K562 (cell line): ENCODE measurements at regions not wholly inside any gene's neighbourhood (a gene's known extent, or its start where the extent isn't known, plus 50 kb on each side); places are given as distances from the start of the nearest gene placed in this dataset.

Experiments used
- ATAC-seq: fragments of 200-7000 bp; cut with Tn5 transposase; 3 replicates; pipeline ENCODE4 v1.9.1; 2020; ENCODE audit warnings: moderate library complexity
- BruUV-seq: library from RNA; stranded (reverse); fragments of 400-500 nt; replicated peaks from 2 replicates; lab custom pipeline; 2021; lab: Mats Ljungman, UMichigan
- CTCF ChIA-PET: fragments of 300-600 bp; formaldehyde crosslinking; extraction: SDS; loops from one replicate; lab custom pipeline; 2021; ENCODE audit warnings: low intra/inter-chr PET ratio; lab: Yijun Ruan, JAX
- POLR2A ChIA-PET: fragments of 300-600, 350-650 bp; sonication (Branson Sonifier 250); formaldehyde crosslinking; extraction: SDS; loops from one replicate; lab custom pipeline; 2021; ENCODE audit warnings: antibody characterized with exemption, inconsistent platforms; lab: Yijun Ruan, JAX
- DNase-seq, 4 experiments: peaks; one replicate each; pipeline versions ENCODE4 v3.0.0 to v3.0.0-alpha.2; 2011 to 2018; ENCODE audit warnings: low spot score in 3 of 4, mixed read lengths in 3 of 4; ENCODE audit errors: extremely low read depth in 1 of 4
- FAIRE-seq: peaks from 2 replicates; lab custom pipeline; 2011; peaks lifted over from hg19 to GRCh38; lab: Jason Lieb, UNC
- H2AFZ ChIP-seq: 2 replicates; pipeline ENCODE4 v1.6.0; 2011; ENCODE audit warnings: low read depth, low read length, control low read depth, inconsistent platforms
- H3K27ac ChIP-seq: fragments of 200-600 bp; 3 replicates; pipeline ENCODE4 v1.8.0; 2011; ENCODE audit warnings: low read depth, mild to moderate bottlenecking, control low read depth, inconsistent platforms, low read length, moderate library complexity, mixed read lengths; ENCODE audit errors: extremely low read depth
- H3K27me3 ChIP-seq, 2 experiments: fragments of 300-600 bp in 1 of 2; 2 replicates in 1 of 2; 3 replicates in 1 of 2; pipeline versions ENCODE4 v1.6.0 to v1.8.0; 2011; ENCODE audit warnings: inconsistent platforms in 2 of 2, low read length in 2 of 2, mild to moderate bottlenecking in 1 of 2, mixed read lengths in 1 of 2, moderate library complexity in 1 of 2; ENCODE audit not compliant: control insufficient read depth in 2 of 2, insufficient read depth in 2 of 2
- H3K36me3 ChIP-seq: fragments of 300-600 bp; 3 replicates; pipeline ENCODE4 v1.8.0; 2011; ENCODE audit warnings: mild to moderate bottlenecking, low read length, inconsistent platforms; ENCODE audit not compliant: control insufficient read depth, insufficient read depth
- H3K4me1 ChIP-seq, 2 experiments: fragments of 200-600 bp in 1 of 2; replicated peaks in 1 of 2; 2 replicates in 1 of 2; 3 replicates in 1 of 2; pipeline versions ENCODE4 v1.5.1 to v1.8.0; 2011; ENCODE audit warnings: inconsistent platforms in 2 of 2, low read length in 2 of 2, mild to moderate bottlenecking in 1 of 2, mixed read lengths in 1 of 2, moderate library complexity in 1 of 2; ENCODE audit not compliant: control insufficient read depth in 2 of 2, insufficient read depth in 2 of 2
- H3K4me2 ChIP-seq: 2 replicates; pipeline ENCODE4 v1.6.1; 2011; ENCODE audit warnings: low read length, control low read depth, inconsistent platforms, mixed read lengths; ENCODE audit not compliant: insufficient read depth
- H3K4me3 ChIP-seq: fragments of 200-600 bp; sonication (generic), shearing (Covaris generic); 2 replicates; pipeline ENCODE4 v1.5.1; 2016; ENCODE audit warnings: control low read depth, inconsistent platforms
- H3K79me2 ChIP-seq: fragments of 200-600 bp; 3 replicates; pipeline ENCODE4 v1.8.0; 2011; ENCODE audit warnings: low read length, inconsistent platforms; ENCODE audit not compliant: control insufficient read depth, insufficient read depth
- H3K9ac ChIP-seq, 2 experiments: 2 replicates each; pipeline versions ENCODE4 v1.6.0 to v1.6.1; 2011; ENCODE audit warnings: low read depth in 2 of 2, low read length in 2 of 2, control low read depth in 1 of 2, inconsistent platforms in 1 of 2, mild to moderate bottlenecking in 1 of 2, mixed read lengths in 1 of 2; ENCODE audit not compliant: insufficient read depth in 1 of 2
- H3K9me1 ChIP-seq: one replicate; pipeline ENCODE4 v1.6.0; 2011; ENCODE audit warnings: inconsistent platforms, mild to moderate bottlenecking, low read length, moderate library complexity; ENCODE audit not compliant: control insufficient read depth, insufficient read depth
- H3K9me3 ChIP-seq: replicated peaks from 2 replicates; pipeline ENCODE4 v1.5.1; 2011; ENCODE audit warnings: low read depth, low read length, inconsistent platforms; ENCODE audit not compliant: control insufficient read depth, insufficient read depth
- H4K20me1 ChIP-seq: replicated peaks from 2 replicates; pipeline ENCODE4 v1.6.1; 2011; ENCODE audit warnings: low read length, inconsistent platforms, mixed read lengths; ENCODE audit not compliant: control insufficient read depth, insufficient read depth
- MAZ ChIP-seq, 2 experiments: fragments of 450-650 bp in 1 of 2; sonication (generic) in 1 of 2; formaldehyde crosslinking; IDR thresholded peaks in 1 of 2; conservative IDR thresholded peaks in 1 of 2; 2 replicates each; pipeline versions ENCODE4 v1.4.0 to v1.5.0; 2020; ENCODE audit warnings: mild to moderate bottlenecking in 1 of 2, missing genetic modification reagents in 1 of 2
- TRIM25 ChIP-seq: fragments of 450-650 bp; IDR thresholded peaks from 2 replicates; pipeline ENCODE4 v1.7.0; 2016; ENCODE audit warnings: borderline replicate concordance
- ZNF444 ChIP-seq: fragments of 250-450 bp; sonication (Bioruptor Pico); IDR thresholded peaks from 2 replicates; pipeline ENCODE4 v1.4.0; 2020; ENCODE audit warnings: mild to moderate bottlenecking, moderate library complexity
- ZNF668 ChIP-seq: fragments of 250-450 bp; sonication (Bioruptor Pico); IDR thresholded peaks from 2 replicates; pipeline ENCODE4 v1.8.0; 2022; ENCODE audit warnings: mild to moderate bottlenecking, inconsistent platforms
- ZNF707 ChIP-seq: fragments of 250-450 bp; sonication (Bioruptor Pico); conservative IDR thresholded peaks from 2 replicates; pipeline ENCODE4 v1.8.0; 2022; ENCODE audit warnings: inconsistent platforms, mild to moderate bottlenecking, moderate library complexity
- WGBS: fragments of 100-300 bp; shearing (Covaris generic); methylation state at CpG from one replicate; pipeline ENCODE4 v1.1.6; 2016; ENCODE audit warnings: low coverage, mixed read lengths; ENCODE audit not compliant: insufficient coverage; ENCODE audit errors: missing lambda C conversion rate; 5-methylcytosine and 5-hydroxymethylcytosine counted together
- in situ Hi-C: fragments of 300-500 bp; cut with MboI; formaldehyde crosslinking; loops from 4 replicates; pipeline ENCODE4 v1.15.0; 2018; ENCODE audit warnings: inconsistent platforms, mixed read lengths
- intact Hi-C: fragments of 100-400 bp; cut with micrococcal nuclease; formaldehyde crosslinking; loops from 2 replicates; pipeline ENCODE4 v1.14.2; 2022
- TF ChIP-seq, protein P1 (sequence below), 2 experiments: fragments of 450-650 bp; IDR thresholded peaks; 2 replicates each; pipeline ENCODE4 v1.6.1; 2016
- TF ChIP-seq, protein P2 (sequence below): sonication (generic); formaldehyde crosslinking; IDR thresholded peaks from 2 replicates; pipeline ENCODE4 v1.8.1; 2022; ENCODE audit warnings: missing genetic modification reagents
- TF ChIP-seq, protein P3 (sequence below): sonication (generic); formaldehyde crosslinking; IDR thresholded peaks from 2 replicates; pipeline ENCODE4 v1.8.0; 2023; ENCODE audit warnings: missing genetic modification reagents, mild to moderate bottlenecking, borderline replicate concordance

DNA sequence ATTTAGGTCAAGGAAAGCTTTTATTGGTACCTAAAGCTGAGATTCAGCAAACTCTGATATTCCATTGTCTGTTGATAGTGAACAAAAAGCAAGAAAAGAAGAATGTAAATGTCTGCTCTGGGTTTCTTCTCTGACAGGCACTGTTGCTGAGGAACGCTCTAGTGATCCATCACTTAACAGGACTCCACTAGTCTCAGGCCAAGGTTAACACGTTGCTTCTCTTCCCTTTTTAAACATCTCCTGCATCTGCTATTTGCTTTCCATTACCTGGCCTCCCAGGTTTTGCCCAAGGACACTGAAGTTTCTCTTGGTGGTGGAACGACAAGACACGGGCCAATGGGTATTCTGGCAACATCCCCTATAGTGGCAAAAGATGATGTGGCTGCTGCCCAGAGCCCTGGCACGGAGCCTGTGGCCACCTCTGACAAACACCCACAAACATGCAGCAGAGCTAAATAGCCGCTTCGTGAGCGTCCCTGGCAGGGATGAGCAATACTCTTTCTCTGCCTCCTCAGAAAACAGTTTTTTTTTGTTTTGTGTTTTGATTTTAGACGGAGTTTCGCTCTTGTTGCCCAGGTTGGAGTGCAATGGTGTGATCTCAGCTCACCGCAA lies 97.8 kb upstream of the AKAP13 start:
- H3K27ac ChIP-seq = no peak overlapping the region
- intact Hi-C loops (no loop called here), in situ Hi-C loops (loop anchor here (25.0 kb wide), 2 partner anchors 820 to 1070 kb away; no protein-coding TSS in a partner anchor)
- BruUV-seq = no TSS peak
- H3K9ac ChIP-seq = no peak overlapping the region
- ATAC-seq = no peak
- H4K20me1 ChIP-seq = no peaks in the 10 kb centered on the region; the same call in 1 of the 2 replicates
- no peaks in the 10 kb centered on the region; the same call in 1 of the 2 replicates for H3K9me3 ChIP-seq
- no peaks in the 10 kb centered on the region for H3K36me3 ChIP-seq
- CTCF ChIA-PET = no interaction called here
- WGBS = 0% methylated on average over 9 of the region's 11 CpGs
- no peak for DNase-seq
- POLR2A ChIA-PET = no interaction called here
- no peak overlapping the region for H3K4me3 ChIP-seq
- no peaks in the 10 kb centered on the region for H3K79me2 ChIP-seq
- H2AFZ ChIP-seq = no peak overlapping the region
- no peak for FAIRE-seq
- peaks cover 23 to 34% of the 10 kb centered on the region in 2 experiments for H3K27me3 ChIP-seq
- no peak for TF ChIP-seq ZNF444 (CRISPR knock-in tag)
- TF ChIP-seq, protein P1, sequence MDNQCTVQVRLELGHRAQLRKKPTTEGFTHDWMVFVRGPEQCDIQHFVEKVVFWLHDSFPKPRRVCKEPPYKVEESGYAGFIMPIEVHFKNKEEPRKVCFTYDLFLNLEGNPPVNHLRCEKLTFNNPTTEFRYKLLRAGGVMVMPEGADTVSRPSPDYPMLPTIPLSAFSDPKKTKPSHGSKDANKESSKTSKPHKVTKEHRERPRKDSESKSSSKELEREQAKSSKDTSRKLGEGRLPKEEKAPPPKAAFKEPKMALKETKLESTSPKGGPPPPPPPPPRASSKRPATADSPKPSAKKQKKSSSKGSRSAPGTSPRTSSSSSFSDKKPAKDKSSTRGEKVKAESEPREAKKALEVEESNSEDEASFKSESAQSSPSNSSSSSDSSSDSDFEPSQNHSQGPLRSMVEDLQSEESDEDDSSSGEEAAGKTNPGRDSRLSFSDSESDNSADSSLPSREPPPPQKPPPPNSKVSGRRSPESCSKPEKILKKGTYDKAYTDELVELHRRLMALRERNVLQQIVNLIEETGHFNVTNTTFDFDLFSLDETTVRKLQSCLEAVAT (IDR thresholded peaks at IDR 0.05) = no peak
- TF ChIP-seq ZNF668 (CRISPR knock-in tag) = no peak
- TF ChIP-seq, protein P2, sequence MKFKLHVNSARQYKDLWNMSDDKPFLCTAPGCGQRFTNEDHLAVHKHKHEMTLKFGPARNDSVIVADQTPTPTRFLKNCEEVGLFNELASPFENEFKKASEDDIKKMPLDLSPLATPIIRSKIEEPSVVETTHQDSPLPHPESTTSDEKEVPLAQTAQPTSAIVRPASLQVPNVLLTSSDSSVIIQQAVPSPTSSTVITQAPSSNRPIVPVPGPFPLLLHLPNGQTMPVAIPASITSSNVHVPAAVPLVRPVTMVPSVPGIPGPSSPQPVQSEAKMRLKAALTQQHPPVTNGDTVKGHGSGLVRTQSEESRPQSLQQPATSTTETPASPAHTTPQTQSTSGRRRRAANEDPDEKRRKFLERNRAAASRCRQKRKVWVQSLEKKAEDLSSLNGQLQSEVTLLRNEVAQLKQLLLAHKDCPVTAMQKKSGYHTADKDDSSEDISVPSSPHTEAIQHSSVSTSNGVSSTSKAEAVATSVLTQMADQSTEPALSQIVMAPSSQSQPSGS (CRISPR knock-in tag) = no peak
- no peak for TF ChIP-seq MAZ (CRISPR knock-in tag; conservative IDR thresholded peaks at IDR 0.05 in 1 of 2, IDR thresholded peaks at IDR 0.05 in 1 of 2)
- TF ChIP-seq, protein P3, sequence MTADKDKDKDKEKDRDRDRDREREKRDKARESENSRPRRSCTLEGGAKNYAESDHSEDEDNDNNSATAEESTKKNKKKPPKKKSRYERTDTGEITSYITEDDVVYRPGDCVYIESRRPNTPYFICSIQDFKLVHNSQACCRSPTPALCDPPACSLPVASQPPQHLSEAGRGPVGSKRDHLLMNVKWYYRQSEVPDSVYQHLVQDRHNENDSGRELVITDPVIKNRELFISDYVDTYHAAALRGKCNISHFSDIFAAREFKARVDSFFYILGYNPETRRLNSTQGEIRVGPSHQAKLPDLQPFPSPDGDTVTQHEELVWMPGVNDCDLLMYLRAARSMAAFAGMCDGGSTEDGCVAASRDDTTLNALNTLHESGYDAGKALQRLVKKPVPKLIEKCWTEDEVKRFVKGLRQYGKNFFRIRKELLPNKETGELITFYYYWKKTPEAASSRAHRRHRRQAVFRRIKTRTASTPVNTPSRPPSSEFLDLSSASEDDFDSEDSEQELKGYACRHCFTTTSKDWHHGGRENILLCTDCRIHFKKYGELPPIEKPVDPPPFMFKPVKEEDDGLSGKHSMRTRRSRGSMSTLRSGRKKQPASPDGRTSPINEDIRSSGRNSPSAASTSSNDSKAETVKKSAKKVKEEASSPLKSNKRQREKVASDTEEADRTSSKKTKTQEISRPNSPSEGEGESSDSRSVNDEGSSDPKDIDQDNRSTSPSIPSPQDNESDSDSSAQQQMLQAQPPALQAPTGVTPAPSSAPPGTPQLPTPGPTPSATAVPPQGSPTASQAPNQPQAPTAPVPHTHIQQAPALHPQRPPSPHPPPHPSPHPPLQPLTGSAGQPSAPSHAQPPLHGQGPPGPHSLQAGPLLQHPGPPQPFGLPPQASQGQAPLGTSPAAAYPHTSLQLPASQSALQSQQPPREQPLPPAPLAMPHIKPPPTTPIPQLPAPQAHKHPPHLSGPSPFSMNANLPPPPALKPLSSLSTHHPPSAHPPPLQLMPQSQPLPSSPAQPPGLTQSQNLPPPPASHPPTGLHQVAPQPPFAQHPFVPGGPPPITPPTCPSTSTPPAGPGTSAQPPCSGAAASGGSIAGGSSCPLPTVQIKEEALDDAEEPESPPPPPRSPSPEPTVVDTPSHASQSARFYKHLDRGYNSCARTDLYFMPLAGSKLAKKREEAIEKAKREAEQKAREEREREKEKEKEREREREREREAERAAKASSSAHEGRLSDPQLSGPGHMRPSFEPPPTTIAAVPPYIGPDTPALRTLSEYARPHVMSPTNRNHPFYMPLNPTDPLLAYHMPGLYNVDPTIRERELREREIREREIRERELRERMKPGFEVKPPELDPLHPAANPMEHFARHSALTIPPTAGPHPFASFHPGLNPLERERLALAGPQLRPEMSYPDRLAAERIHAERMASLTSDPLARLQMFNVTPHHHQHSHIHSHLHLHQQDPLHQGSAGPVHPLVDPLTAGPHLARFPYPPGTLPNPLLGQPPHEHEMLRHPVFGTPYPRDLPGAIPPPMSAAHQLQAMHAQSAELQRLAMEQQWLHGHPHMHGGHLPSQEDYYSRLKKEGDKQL (CRISPR knock-in tag) = no peak
- no peak for TF ChIP-seq TRIM25
- no peak for TF ChIP-seq ZNF707 (CRISPR knock-in tag)
- TF ChIP-seq, all 486 proteins: peak for 0
- Histone ChIP-seq H3K9me1 (no peaks in the 10 kb centered on the region), H3K4me2 (no peak overlapping the region), H3K4me1 (no peaks in the 10 kb centered on the region)
